Liver (tissue), 8 donors: ENCODE measurements at regions not wholly inside any gene's neighbourhood (a gene's known extent, or its start where the extent isn't known, plus 50 kb on each side); places are given as distances from the start of the nearest gene placed in this dataset.

ENCODE experiments used
- DNase-seq: peaks from one replicate; pipeline ENCODE4 v3.0.0-alpha.2; 2017; ENCODE audit warnings: low spot score
- H3K27ac ChIP-seq, 2 donors: one replicate each; pipeline ENCODE4 v1.7.0; 2013; ENCODE audit warnings: inconsistent platforms in 2 of 2, low read length in 2 of 2, control low read depth in 1 of 2, low read depth in 1 of 2, mild to moderate bottlenecking in 1 of 2
- H3K27me3 ChIP-seq, 4 donors: one replicate each; pipeline versions ENCODE4 v1.6.1 to v1.7.0; 2013; ENCODE audit warnings: low read length in 3 of 4, inconsistent platforms in 1 of 4, mild to moderate bottlenecking in 1 of 4, moderate library complexity in 1 of 4; ENCODE audit not compliant: control insufficient read depth in 4 of 4, insufficient read depth in 4 of 4
- H3K36me3 ChIP-seq, 4 donors: one replicate each; pipeline versions ENCODE4 v1.6.1 to v1.7.0; 2013; ENCODE audit warnings: low read length in 3 of 4, mild to moderate bottlenecking in 3 of 4, low read depth in 1 of 4, moderate library complexity in 1 of 4; ENCODE audit not compliant: control insufficient read depth in 4 of 4, insufficient read depth in 3 of 4
- H3K4me1 ChIP-seq, 4 donors: one replicate each; pipeline versions ENCODE4 v1.6.1 to v1.7.0; 2013; ENCODE audit warnings: low read length in 3 of 4, mild to moderate bottlenecking in 3 of 4, moderate library complexity in 1 of 4; ENCODE audit not compliant: control insufficient read depth in 4 of 4, insufficient read depth in 4 of 4
- H3K4me3 ChIP-seq, 3 donors: one replicate each; pipeline versions ENCODE4 v1.6.1 to v1.7.0; 2013; ENCODE audit warnings: low read length in 3 of 3, control low read depth in 1 of 3, low read depth in 1 of 3, mild to moderate bottlenecking in 1 of 3
- H3K9ac ChIP-seq, 2 donors: one replicate each; pipeline ENCODE4 v1.7.0; 2013; ENCODE audit warnings: low read length in 2 of 2, mild to moderate bottlenecking in 2 of 2, moderate library complexity in 2 of 2, control low read depth in 1 of 2, low read depth in 1 of 2
- H3K9me3 ChIP-seq, 4 donors: one replicate each; pipeline versions ENCODE4 v1.6.1 to v1.7.0; 2013; ENCODE audit warnings: low read length in 3 of 4; ENCODE audit not compliant: control insufficient read depth in 4 of 4
- ATF3 ChIP-seq: IDR thresholded peaks from 2 replicates; pipeline ENCODE4 v1.6.1; 2016; ENCODE audit warnings: antibody characterized with exemption
- CTCF ChIP-seq: fragments of 150-350 bp; IDR thresholded peaks from 2 replicates; pipeline ENCODE4 v1.5.1; 2017; ENCODE audit warnings: improper control_type of control experiment, low read depth, low read length; ENCODE audit not compliant: missing input control
- EGR1 ChIP-seq, 2 donors: IDR thresholded peaks; 2 replicates each; pipeline ENCODE4 v1.6.1; 2016 to 2018; ENCODE audit warnings: antibody characterized with exemption in 2 of 2, low read depth in 2 of 2
- FOXA1 ChIP-seq: IDR thresholded peaks from 2 replicates; pipeline ENCODE4 v1.6.1; 2016; ENCODE audit warnings: antibody characterized with exemption
- FOXA2 ChIP-seq: IDR thresholded peaks from 2 replicates; pipeline ENCODE4 v1.6.1; 2016; ENCODE audit warnings: antibody characterized with exemption
- GABPA ChIP-seq, 2 donors: IDR thresholded peaks in 1 of 2; conservative IDR thresholded peaks in 1 of 2; 2 replicates each; pipeline ENCODE4 v1.6.1; 2016; ENCODE audit warnings: antibody characterized with exemption in 2 of 2, mild to moderate bottlenecking in 1 of 2, moderate library complexity in 1 of 2
- HNF4A ChIP-seq, 2 donors: conservative IDR thresholded peaks; 2 replicates each; pipeline ENCODE4 v1.6.1; 2016; ENCODE audit warnings: antibody characterized with exemption in 2 of 2, mild to moderate bottlenecking in 2 of 2
- JUND ChIP-seq, 2 donors: IDR thresholded peaks; 2 replicates each; pipeline ENCODE4 v1.6.1; 2016; ENCODE audit warnings: antibody characterized with exemption in 2 of 2
- MAX ChIP-seq: IDR thresholded peaks from 2 replicates; pipeline ENCODE4 v1.6.1; 2016; ENCODE audit warnings: antibody characterized with exemption
- NR2F2 ChIP-seq: IDR thresholded peaks from 2 replicates; pipeline ENCODE4 v1.6.1; 2016; ENCODE audit warnings: antibody characterized with exemption
- RAD21 ChIP-seq, 2 donors: IDR thresholded peaks; 2 replicates each; pipeline ENCODE4 v1.6.1; 2016; ENCODE audit warnings: antibody characterized with exemption in 2 of 2, mild to moderate bottlenecking in 2 of 2
- REST ChIP-seq: IDR thresholded peaks from 2 replicates; pipeline ENCODE4 v1.6.1; 2016; ENCODE audit warnings: antibody characterized with exemption, mild to moderate bottlenecking
- RXRA ChIP-seq, 2 donors: IDR thresholded peaks; 2 replicates each; pipeline ENCODE4 v1.6.1; 2017 to 2018; ENCODE audit warnings: antibody characterized with exemption in 2 of 2, mild to moderate bottlenecking in 1 of 2
- SP1 ChIP-seq: IDR thresholded peaks from 2 replicates; pipeline ENCODE4 v1.6.1; 2018; ENCODE audit warnings: antibody characterized with exemption, mild to moderate bottlenecking
- TAF1 ChIP-seq: conservative IDR thresholded peaks from 2 replicates; pipeline ENCODE4 v1.6.1; 2016; ENCODE audit warnings: antibody characterized with exemption, mild to moderate bottlenecking
- YY1 ChIP-seq: IDR thresholded peaks from 2 replicates; pipeline ENCODE4 v1.6.1; 2016; ENCODE audit warnings: antibody characterized with exemption, mild to moderate bottlenecking
- ZBTB33 ChIP-seq: IDR thresholded peaks from 2 replicates; pipeline ENCODE4 v1.6.1; 2016; ENCODE audit warnings: antibody characterized with exemption
- WGBS: extraction: QIAGEN DNeasy Blood & Tissue Kit; methylation state at CpG from one replicate; pipeline ENCODE4 v1.1.7; 2013; 5-methylcytosine and 5-hydroxymethylcytosine counted together
- donor health status: healthy.
- donor health status: healthy.
- donor health status: healthy.
- donor health status: healthy.
- donor health status: healthy.

- no peaks in the 10 kb centered on the region for H3K36me3 ChIP-seq
- H3K4me3 ChIP-seq: no peak overlapping the region
- TF ChIP-seq CTCF: no peak
- no peak for TF ChIP-seq REST
- no peak for TF ChIP-seq SP1
- no peak for TF ChIP-seq FOXA2
- TF ChIP-seq YY1: no peak
- no peak for TF ChIP-seq MAX
- TF ChIP-seq ZBTB33: no peak
- no peak for TF ChIP-seq HNF4A (conservative IDR thresholded peaks at IDR 0.05)
- TF ChIP-seq JUND (IDR thresholded peaks at IDR 0.05): no peak
- TF ChIP-seq EGR1 (IDR thresholded peaks at IDR 0.05; ENCODE audit: low read depth in 2 of 2): no peak
- TF ChIP-seq GABPA (IDR thresholded peaks at IDR 0.05 in 1 of 2, conservative IDR thresholded peaks at IDR 0.05 in 1 of 2): no peak
- TF ChIP-seq RAD21 (IDR thresholded peaks at IDR 0.05): no peak
- TF ChIP-seq RXRA (IDR thresholded peaks at IDR 0.05): no peak
- no peak for TF ChIP-seq TAF1
- no peak for TF ChIP-seq NR2F2
- H3K9ac ChIP-seq: no peak overlapping the region
- 89% methylated on average over 2 of the region's 2 CpGs for WGBS
- no peak for DNase-seq
- H3K9me3 ChIP-seq: no peaks in the 10 kb centered on the region
- H3K27ac ChIP-seq: no peak overlapping the region
- H3K27me3 ChIP-seq: no peaks in the 10 kb centered on the region
- no peaks in the 10 kb centered on the region for H3K4me1 ChIP-seq
Measured at GRCh38 chr2:149765003-149765402, 177.4 kb upstream of the MMADHC start.

- Histone ChIP-seq H3K9ac (no peak overlapping the region), H3K27ac (no peak overlapping the region), H3K27me3 (no peaks in the 10 kb centered on the region), H3K4me1 (no peaks in the 10 kb centered on the region), H3K4me3 (no peak overlapping the region), H3K36me3 (no peaks in the 10 kb centered on the region), H3K9me3 (no peaks in the 10 kb centered on the region)
- TF ChIP-seq YY1 (no peak), HNF4A (conservative IDR thresholded peaks at IDR 0.05) (no peak), FOXA1 (no peak), FOXA2 (no peak), JUND (IDR thresholded peaks at IDR 0.05) (no peak), SP1 (no peak), ATF3 (no peak)
- 94% methylated on average over 6 of the region's 6 CpGs for WGBS
- no peak for DNase-seq
Measured at GRCh38 chr2:149763358-149763757, 175.8 kb upstream of the MMADHC start.
